NCI-H146 treated with DMSO at 0.1 percent for 48 hours (cell line): ENCODE measurements at regions not wholly inside any gene's neighbourhood (a gene's known extent, or its start where the extent isn't known, plus 50 kb on each side); places are given as distances from the start of the nearest gene placed in this dataset.
"Not testable (repeated sequence)": the region's sequence is repeated elsewhere in the genome, so short reads cannot be mapped to it uniquely, and the experiment has no call there.

Experiments used
- DNase-seq: peaks from one replicate; lab custom pipeline; 2025; ENCODE audit not compliant: unreplicated experiment; lab: John Stamatoyannopoulos, UW

GRCh38 chr2:239663364-239663924 lies 262.6 kb upstream of the HDAC4 start:
- no peak for DNase-seq

- no peak for DNase-seq
Observed at GRCh38 chr2:239662413-239663120, 261.7 kb upstream of the HDAC4 start.

- DNase-seq, result no peak
Observed at GRCh38 chr2:239661334-239662312, 260.8 kb upstream of the HDAC4 start.

GRCh38 chr2:239660390-239661230 lies 259.8 kb upstream of the HDAC4 start:
- DNase-seq, result no peak

GRCh38 chr2:239657992-239658391 lies 257.2 kb upstream of the HDAC4 start:
- DNase-seq, result no peak

- DNase-seq, result no peak
Observed at GRCh38 chr2:239657236-239657635, 256.4 kb upstream of the HDAC4 start.

- no peak for DNase-seq
Observed at GRCh38 chr2:239654266-239654665, 253.4 kb upstream of the HDAC4 start.

- no peak for DNase-seq
Observed at GRCh38 chr2:239651859-239652258, 251.0 kb upstream of the HDAC4 start.

- DNase-seq, result no peak
Observed at GRCh38 chr2:239650674-239651073, 249.9 kb upstream of the HDAC4 start.

GRCh38 chr2:239649309-239649708 lies 248.5 kb upstream of the HDAC4 start:
- DNase-seq, result no peak

- DNase-seq, result no peak
Observed at GRCh38 chr2:239648607-239649006, 247.8 kb upstream of the HDAC4 start.

GRCh38 chr2:239647052-239647819 lies 246.4 kb upstream of the HDAC4 start:
- DNase-seq, result no peak

- DNase-seq, result no peak
Observed at GRCh38 chr2:239646184-239646583, 245.4 kb upstream of the HDAC4 start.

- DNase-seq, result not testable (repeated sequence)
Observed at GRCh38 chr2:239644594-239644993, 243.8 kb upstream of the HDAC4 start.

- no peak for DNase-seq
Observed at GRCh38 chr2:239644011-239644410, 243.2 kb upstream of the HDAC4 start.

GRCh38 chr2:239642406-239643004 lies 241.7 kb upstream of the HDAC4 start:
- no peak for DNase-seq

- not testable (repeated sequence) for DNase-seq
Observed at GRCh38 chr2:239641904-239642303, 241.1 kb upstream of the HDAC4 start.

- DNase-seq, result no peak
Observed at GRCh38 chr2:239640676-239641578, 240.1 kb upstream of the HDAC4 start.

GRCh38 chr2:239640210-239640609 lies 239.4 kb upstream of the HDAC4 start:
- no peak for DNase-seq
